Urothelium cell line (cell line): ENCODE measurements at regions not wholly inside any gene's neighbourhood (a gene's known extent, or its start where the extent isn't known, plus 50 kb on each side); places are given as distances from the start of the nearest gene placed in this dataset.
"Not testable (repeated sequence)": the region's sequence is repeated elsewhere in the genome, so short reads cannot be mapped to it uniquely, and the experiment has no call there.

ENCODE experiments used
- DNase-seq: peaks from one replicate; pipeline ENCODE4 v3.0.0; 2011; ENCODE audit warnings: low spot score, mixed read lengths
- FAIRE-seq: peaks from 2 replicates; lab custom pipeline; 2011; peaks lifted over from hg19 to GRCh38; lab: Jason Lieb, UNC

DNA sequence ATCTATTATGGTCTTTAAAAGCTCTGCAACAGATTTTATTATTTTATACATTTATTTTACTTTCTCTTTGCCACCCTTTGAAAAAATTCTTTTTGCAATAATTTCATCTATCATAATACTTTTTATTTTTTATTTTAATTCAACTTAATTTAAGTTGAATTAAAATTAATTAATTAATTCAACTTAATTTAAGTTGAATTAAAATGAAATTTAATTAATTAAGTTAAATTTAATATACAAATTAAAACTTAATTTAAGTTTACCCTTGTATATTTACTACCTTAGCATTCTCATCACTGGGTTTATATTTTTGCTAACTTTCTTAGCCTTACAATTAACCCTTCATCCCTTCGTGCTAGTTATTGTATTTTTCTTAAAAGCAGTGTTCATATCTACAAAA, 301.4 kb downstream of the SLITRK5 start:
- no peak for DNase-seq

GRCh38 chr13:87975035-87975434, 303.9 kb downstream of the SLITRK5 start:
- DNase-seq (no peak), FAIRE-seq (no peak)

More for the DNA sequence above, 301.4 kb downstream of the SLITRK5 start:
- FAIRE-seq: no peak

- FAIRE-seq, DNase-seq: not testable (repeated sequence)
These were observed 305.5 kb downstream of the SLITRK5 start for GRCh38 chr13:87976650-87977049.

DNA sequence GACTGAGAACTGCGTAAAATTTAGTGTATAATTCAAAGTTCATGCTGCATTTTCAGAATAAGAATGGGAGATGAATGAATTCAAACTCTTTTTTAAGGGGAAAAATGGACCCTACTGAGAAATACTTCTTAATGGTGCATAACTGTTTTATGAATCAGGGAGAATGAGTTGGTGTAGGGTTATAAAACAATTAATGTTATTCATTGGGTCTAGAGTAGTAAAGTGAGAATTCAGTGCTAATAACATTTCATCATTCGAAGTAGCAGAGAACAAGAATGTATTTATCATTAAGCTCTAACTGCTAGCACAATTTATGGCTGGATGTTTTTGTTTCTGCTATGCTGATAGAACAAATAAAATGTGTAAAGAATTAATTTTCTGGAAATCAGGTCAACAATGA, 310.2 kb downstream of the SLITRK5 start:
- FAIRE-seq (no peak), DNase-seq (no peak)

GRCh38 chr13:87982400-87982799, 311.2 kb downstream of the SLITRK5 start:
- FAIRE-seq: no peak
- DNase-seq: no peak

- FAIRE-seq (no peak), DNase-seq (no peak)
These were observed 315.6 kb downstream of the SLITRK5 start for GRCh38 chr13:87986639-87987250.

DNA sequence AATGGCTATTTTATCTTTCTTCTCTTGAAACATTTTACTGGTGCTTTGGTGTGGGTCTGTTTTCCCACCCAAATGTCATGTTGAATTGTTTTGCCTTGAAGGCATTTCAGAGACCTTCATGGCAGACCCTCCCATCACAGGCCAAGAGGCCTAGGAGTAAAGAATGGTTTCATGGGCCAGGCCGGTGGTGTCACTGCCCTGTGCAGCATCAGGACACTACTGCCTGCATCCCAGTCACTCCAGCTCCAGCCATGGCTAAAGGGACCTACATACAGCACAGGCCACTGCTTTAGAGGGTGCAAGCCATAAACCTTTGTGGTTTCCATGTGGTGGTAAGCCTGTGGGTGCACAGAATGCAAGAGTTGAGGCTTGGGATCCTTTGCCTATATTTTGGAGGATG, 326.9 kb downstream of the SLITRK5 start:
- DNase-seq (no peak), FAIRE-seq (no peak)

- FAIRE-seq: no peak
- no peak for DNase-seq
These were observed 328.1 kb downstream of the SLITRK5 start for GRCh38 chr13:87999240-87999700.

DNA sequence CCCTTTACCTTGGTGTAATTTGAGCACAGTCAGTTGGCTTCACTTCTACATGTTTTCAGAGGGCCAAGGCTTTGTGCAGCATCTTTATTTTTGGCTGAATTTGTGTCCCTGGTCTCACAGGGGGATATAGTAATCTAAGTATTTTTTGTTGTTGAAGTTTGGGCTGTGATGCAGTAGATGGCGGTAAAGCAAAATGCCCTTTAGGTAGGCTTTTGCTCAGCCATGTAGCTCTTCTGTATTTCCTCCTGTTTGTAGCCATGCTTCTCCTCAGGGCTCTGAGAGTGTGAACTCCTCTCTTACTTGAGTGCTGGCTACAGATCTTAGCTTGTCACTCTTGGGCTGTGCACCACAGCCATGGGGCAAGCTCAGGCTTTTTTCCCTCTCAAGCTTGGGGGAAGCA, 328.6 kb downstream of the SLITRK5 start:
- DNase-seq (peak; percentile 11), FAIRE-seq (no peak)

DNA sequence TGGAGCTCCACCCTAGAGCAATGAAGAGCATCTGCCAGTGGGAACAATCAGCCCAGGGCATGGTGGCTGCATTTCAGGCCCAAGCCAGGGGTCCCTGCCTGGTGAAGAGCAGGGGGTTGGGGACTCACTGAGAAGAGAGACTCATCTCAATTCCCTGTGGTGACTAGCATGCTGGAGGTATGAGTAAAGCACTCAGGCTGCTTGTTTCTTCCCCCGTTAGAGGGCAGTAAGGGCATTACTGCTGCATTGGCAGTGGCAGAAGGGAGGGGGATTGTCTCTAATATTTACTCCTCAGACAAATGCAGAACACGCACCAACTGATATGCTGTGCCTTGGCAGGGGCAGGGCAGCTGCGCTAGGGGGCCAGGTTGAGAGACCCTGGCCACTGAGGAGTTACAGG, 329.1 kb downstream of the SLITRK5 start:
- FAIRE-seq: no peak
- DNase-seq: peak; percentile 21

GRCh38 chr13:88000787-88001186, 329.6 kb downstream of the SLITRK5 start:
- DNase-seq (no peak), FAIRE-seq (no peak)

- no peak for DNase-seq
- no peak for FAIRE-seq
These were observed 334.0 kb downstream of the SLITRK5 start for GRCh38 chr13:88005188-88005587.

DNA sequence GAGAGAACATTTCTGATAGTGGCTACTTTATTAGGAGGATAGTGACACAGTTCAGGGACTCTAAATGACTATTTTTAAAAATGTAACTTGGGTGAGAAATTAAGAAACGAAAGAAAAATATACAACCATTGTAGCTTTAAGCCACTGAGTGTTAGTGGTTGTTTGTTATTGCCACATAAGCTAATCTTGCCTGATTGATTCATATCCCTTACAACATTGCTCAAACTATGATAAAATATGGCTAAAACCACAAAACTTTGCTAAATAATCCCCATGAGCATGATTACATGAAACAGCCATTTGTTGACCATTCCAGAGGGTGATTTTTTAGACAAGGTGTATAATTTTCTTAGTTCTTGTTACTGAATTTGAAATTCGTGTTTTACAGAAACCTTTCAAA, 343.4 kb downstream of the SLITRK5 start:
- no peak for DNase-seq
- FAIRE-seq: no peak

GRCh38 chr13:88022431-88023208, 351.4 kb downstream of the SLITRK5 start:
- FAIRE-seq: no peak
- no peak for DNase-seq

GRCh38 chr13:88026241-88026640, 355.1 kb downstream of the SLITRK5 start:
- no peak for FAIRE-seq
- no peak for DNase-seq

GRCh38 chr13:88031980-88032559, 360.9 kb downstream of the SLITRK5 start:
- no peak for FAIRE-seq
- peak; percentile 0 for DNase-seq

GRCh38 chr13:88036205-88036604, 365.0 kb downstream of the SLITRK5 start:
- FAIRE-seq, DNase-seq: not testable (repeated sequence)

- DNase-seq (no peak), FAIRE-seq (no peak)
These were observed 371.3 kb downstream of the SLITRK5 start for GRCh38 chr13:88042489-88042888.

DNA sequence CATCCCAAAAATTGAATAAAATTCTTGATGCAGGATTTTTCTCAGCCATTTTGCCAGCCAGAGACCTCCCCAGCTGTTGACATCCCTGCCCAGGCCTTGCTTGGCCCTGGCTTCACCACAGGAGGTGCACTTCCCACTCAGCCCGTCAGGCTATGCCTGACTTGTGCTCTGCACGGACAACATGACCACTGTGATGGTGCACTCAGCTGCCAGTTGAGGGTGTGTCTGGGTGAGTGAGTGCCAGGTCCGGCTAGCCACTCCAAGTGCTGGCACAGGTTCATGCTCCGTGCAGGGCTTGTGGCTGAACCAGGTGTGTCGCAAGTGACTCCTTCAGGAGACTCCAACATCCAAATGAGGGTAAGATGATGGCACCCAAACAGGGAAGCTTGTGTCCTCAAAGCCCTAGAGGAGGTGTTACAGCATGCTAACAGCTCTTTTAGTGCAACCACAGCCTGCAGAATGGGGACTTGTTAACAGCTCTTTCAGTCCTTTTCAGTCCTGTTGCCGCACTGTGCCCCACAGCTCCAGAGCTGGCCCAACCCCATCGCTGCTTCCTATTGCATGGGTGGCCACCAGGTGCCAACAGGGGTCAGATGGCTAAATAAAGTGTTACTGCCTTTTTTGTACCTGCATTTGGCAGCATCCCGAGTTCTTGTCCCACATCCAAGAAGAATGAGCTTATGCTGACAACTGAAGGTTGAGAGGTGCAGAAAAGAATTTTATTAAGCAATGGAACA, 380.7 kb downstream of the SLITRK5 start:
- FAIRE-seq (no peak), DNase-seq (no peak)

DNA sequence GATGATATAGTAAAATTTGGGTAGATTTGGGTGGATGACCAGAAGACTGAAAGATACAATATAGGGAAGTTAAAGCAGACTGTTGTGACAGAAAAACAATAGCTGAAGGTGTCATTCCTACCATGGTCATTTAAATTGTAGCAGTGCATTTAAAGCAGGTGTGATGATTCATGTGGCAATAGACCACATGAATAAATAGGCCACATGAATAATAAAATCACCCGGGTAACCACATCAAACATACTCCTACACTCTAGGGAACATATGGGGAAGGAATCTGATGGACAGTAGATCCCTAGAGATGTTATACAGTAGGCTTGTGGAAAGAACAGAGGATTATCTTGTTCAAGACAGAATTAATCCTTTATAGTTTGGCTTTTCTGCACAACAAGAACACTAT, 392.6 kb downstream of the SLITRK5 start:
- FAIRE-seq: no peak
- no peak for DNase-seq

DNA sequence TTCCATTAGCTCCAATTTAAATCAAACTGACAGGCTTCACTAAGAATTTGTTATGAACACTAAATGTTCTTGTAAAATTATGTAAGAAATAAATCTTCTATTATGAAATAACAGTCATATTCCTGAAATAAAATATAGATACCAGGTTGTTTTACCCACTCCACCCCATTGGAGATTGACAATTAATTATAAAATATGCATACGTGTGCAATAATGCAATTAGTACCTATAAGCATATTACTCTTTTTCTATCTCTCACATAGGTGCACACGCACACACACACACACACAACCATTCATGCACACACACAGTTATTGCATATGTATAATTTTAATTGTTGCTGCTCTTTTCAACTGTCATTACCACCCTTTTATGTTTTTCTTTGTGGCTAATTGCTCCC, 395.7 kb downstream of the SLITRK5 start:
- FAIRE-seq: no peak

More for the DNA sequence above, 395.7 kb downstream of the SLITRK5 start:
- no peak for DNase-seq
